ENCODE measurements at regions not wholly inside any gene's neighbourhood (a gene's known extent, or its start where the extent isn't known, plus 50 kb on each side); places are given as distances from the start of the nearest gene placed in this dataset.

DNA sequence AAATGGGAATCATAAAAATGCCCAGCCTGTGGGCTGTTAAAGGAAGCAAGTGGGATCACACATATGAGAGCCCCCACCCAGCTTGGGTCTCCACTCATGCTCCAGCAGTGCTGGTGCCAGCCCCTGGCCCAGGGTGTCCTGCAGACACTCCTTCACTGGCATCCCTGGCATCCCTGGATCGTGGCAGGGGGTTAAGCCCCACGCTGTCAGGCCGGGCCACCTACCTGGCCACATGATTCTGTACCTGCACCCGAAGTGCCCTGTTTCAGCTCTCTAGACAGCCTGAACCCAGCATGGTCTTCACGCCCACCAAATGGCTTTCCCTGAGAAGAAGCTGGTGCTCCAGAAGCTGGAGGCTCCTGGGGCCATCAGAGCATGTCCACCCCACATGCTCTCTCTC is 137.4 kb downstream of the INHBB start:
- Histone ChIP-seq H3K4me3 (no peak overlapping the region), H3K36me3 (no peaks in the 10 kb centered on the region), H3K4me1 (no peaks in the 10 kb centered on the region), H3K27ac (no peak overlapping the region), H3K9me3 (no peaks in the 10 kb centered on the region), H3K27me3 (no peaks in the 10 kb centered on the region)
- DNase-seq: peak in 1 of 3 donors; percentile 11
- TF ChIP-seq, protein P1, sequence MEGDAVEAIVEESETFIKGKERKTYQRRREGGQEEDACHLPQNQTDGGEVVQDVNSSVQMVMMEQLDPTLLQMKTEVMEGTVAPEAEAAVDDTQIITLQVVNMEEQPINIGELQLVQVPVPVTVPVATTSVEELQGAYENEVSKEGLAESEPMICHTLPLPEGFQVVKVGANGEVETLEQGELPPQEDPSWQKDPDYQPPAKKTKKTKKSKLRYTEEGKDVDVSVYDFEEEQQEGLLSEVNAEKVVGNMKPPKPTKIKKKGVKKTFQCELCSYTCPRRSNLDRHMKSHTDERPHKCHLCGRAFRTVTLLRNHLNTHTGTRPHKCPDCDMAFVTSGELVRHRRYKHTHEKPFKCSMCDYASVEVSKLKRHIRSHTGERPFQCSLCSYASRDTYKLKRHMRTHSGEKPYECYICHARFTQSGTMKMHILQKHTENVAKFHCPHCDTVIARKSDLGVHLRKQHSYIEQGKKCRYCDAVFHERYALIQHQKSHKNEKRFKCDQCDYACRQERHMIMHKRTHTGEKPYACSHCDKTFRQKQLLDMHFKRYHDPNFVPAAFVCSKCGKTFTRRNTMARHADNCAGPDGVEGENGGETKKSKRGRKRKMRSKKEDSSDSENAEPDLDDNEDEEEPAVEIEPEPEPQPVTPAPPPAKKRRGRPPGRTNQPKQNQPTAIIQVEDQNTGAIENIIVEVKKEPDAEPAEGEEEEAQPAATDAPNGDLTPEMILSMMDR (IDR thresholded peaks at IDR 0.05): no peak
- TF ChIP-seq POLR2A (IDR thresholded peaks at IDR 0.05): no peak

DNA sequence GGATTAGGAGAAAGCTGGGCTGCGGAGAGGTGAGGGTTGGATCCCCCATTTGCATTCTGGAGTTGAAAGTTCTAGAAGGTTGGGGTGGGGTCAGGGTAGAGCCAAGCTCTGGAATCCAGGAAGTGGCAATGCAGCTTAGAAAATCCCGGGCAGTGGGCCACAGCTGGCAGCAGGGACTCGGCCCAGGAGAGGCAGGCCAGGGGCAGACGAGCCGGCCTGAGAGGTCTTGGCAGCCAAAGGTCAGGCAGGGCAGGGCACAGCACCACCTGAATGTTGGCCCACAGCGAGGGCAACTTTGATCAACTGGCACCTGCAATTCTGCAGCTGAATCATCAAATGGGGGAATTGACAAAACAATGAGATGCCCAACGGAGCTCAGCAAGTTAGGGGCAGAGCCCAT is 139.2 kb downstream of the INHBB start:
- Histone ChIP-seq H3K27me3 (no peaks in the 10 kb centered on the region), H3K9me3 (no peaks in the 10 kb centered on the region), H3K36me3 (no peaks in the 10 kb centered on the region), H3K4me1 (no peaks in the 10 kb centered on the region), H3K4me3 (no peak overlapping the region), H3K27ac (no peak overlapping the region)
- DNase-seq: peak in 1 of 3 donors; percentile 40
- TF ChIP-seq, protein P1 (IDR thresholded peaks at IDR 0.05): no peak
- no peak for TF ChIP-seq POLR2A (IDR thresholded peaks at IDR 0.05)

DNA sequence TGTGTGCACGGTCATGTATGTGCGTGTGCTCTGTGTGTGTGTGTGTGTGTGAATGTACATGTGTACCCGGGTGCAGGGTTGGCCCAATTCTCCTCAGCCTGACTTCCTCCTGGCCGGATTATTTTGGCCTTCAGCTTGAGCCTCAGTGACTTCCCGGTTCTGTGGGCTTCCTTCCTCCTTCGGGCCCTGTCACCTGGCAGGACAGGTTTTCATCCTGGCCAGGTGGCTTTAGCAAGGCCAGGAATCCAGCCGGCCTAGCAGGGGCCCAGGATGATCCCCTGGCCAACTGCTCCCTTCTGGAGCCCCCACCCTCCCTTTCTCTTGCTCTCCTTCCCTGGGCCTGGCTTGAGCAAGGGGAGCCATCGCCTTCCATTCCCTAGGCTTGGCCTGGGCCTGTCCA is 140.5 kb downstream of the INHBB start:
- Histone ChIP-seq H3K27ac (no peak overlapping the region), H3K27me3 (no peaks in the 10 kb centered on the region), H3K4me1 (no peaks in the 10 kb centered on the region), H3K4me3 (no peak overlapping the region), H3K9me3 (no peaks in the 10 kb centered on the region), H3K36me3 (no peaks in the 10 kb centered on the region)
- DNase-seq: peak in 1 of 3 donors; percentile 25
- TF ChIP-seq POLR2A (IDR thresholded peaks at IDR 0.05): no peak
- TF ChIP-seq, protein P1 (IDR thresholded peaks at IDR 0.05): no peak

DNA sequence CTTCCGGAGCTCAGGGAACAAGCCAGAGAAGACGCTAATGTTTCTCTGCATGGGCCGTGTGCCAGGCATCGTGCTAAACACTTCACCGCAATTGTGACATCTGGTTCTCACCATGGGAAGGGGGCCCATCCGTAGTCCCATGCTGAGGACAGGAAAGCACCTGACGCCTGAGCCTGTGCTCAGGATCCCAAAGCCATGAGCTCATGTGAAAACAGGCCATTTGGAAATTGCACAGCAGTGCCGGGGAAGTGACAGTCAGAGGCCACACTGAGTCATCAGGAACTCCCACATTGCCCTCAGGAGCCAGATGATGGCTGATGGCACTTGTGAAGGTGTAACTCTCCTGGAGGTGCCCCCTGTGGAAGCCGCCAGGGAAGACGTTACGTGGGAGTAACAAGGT is 141.0 kb downstream of the INHBB start:
- H3K4me3 ChIP-seq: no peak overlapping the region
- H3K4me1 ChIP-seq: no peaks in the 10 kb centered on the region
- DNase-seq: peak in 1 of 3 donors; percentile 34
- TF ChIP-seq POLR2A (IDR thresholded peaks at IDR 0.05): no peak
- TF ChIP-seq, protein P1 (IDR thresholded peaks at IDR 0.05): no peak
- no peak overlapping the region for H3K27ac ChIP-seq
- no peaks in the 10 kb centered on the region for H3K9me3 ChIP-seq
- H3K27me3 ChIP-seq: no peaks in the 10 kb centered on the region
- H3K36me3 ChIP-seq: no peaks in the 10 kb centered on the region

DNA sequence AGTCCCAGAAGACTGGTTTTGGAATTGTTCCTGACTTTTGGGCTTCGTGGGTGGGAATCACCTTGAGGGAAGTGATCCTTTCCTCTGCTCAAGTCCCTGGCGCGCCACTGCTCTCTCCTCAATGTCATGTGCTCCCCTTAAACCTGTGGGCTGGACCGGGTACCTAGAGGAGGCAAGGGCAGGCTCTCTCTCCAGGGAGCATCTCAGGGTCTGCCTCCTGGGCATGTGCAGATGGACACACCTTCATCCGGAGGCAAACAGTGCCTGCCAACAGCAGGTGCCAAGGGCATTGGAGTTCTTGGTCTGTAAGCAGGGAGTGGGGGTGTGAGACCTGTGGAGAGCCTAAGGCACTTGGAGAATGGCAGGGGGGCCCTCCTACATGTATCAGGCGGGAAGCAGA is 142.6 kb downstream of the INHBB start:
- Histone ChIP-seq H3K4me3 (no peak overlapping the region), H3K27me3 (no peaks in the 10 kb centered on the region), H3K9me3 (no peaks in the 10 kb centered on the region), H3K27ac (no peak overlapping the region), H3K36me3 (no peaks in the 10 kb centered on the region), H3K4me1 (no peaks in the 10 kb centered on the region)
- peak in 1 of 3 donors; percentile 30 for DNase-seq
- TF ChIP-seq, protein P1 (IDR thresholded peaks at IDR 0.05): no peak
- no peak for TF ChIP-seq POLR2A (IDR thresholded peaks at IDR 0.05)

DNA sequence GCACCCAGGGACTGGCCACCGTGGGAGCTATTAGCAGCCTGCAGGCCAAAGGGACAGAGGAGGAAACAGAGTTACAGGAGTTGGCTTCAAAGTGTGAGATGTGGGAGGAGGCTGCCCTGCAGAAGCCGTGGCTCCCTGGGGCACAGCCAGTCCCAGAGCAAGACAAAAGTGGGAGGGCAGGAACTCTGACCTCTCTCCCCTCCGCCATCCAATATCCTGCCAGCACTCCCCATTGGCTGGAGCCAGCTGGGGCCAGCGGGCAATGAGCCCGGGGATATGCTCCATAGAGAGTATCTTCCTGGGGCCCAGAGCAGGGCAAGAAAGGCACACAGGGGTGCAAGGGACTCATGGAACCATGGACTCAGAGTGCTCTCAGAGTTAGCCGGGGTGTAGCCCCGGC is 143.1 kb downstream of the INHBB start:
- Histone ChIP-seq H3K27me3 (no peaks in the 10 kb centered on the region), H3K36me3 (no peaks in the 10 kb centered on the region), H3K4me3 (no peak overlapping the region), H3K4me1 (no peaks in the 10 kb centered on the region), H3K27ac (no peak overlapping the region), H3K9me3 (no peaks in the 10 kb centered on the region)
- TF ChIP-seq, protein P1 (IDR thresholded peaks at IDR 0.05): no peak
- no peak for TF ChIP-seq POLR2A (IDR thresholded peaks at IDR 0.05)
- peak in 1 of 3 donors; percentile 24 for DNase-seq
